Stimulated activated CD4-positive, alpha-beta T cell treated with anti-CD3 and anti-CD28 coated beads, Interleukin-2, amount 100 ng/mL, for 24 hours (primary cell): ENCODE measurements at regions not wholly inside any gene's neighbourhood (a gene's known extent, or its start where the extent isn't known, plus 50 kb on each side); places are given as distances from the start of the nearest gene placed in this dataset.
A peak's percentile ranks its signal among the peaks of the same experiment; 100 is the strongest.

Experiments used
- DNase-seq, 2 donors: peaks; one replicate each; pipeline ENCODE4 v3.0.0-alpha.2; 2020

- no peak for DNase-seq
Measured at GRCh38 chr1:229938551-229938950, 128.5 kb upstream of the GALNT2 start.

GRCh38 chr1:229940684-229941083 is 126.4 kb upstream of the GALNT2 start:
- no peak for DNase-seq

- DNase-seq: no peak
Measured at GRCh38 chr1:229941160-229941559, 125.9 kb upstream of the GALNT2 start.

GRCh38 chr1:229941831-229942230 is 125.2 kb upstream of the GALNT2 start:
- DNase-seq: no peak

GRCh38 chr1:229942501-229942900 is 124.5 kb upstream of the GALNT2 start:
- no peak for DNase-seq

- DNase-seq: no peak
Measured at GRCh38 chr1:229943148-229943714, 123.8 kb upstream of the GALNT2 start.

- DNase-seq: no peak
Measured at GRCh38 chr1:229943988-229944743, 122.9 kb upstream of the GALNT2 start.

GRCh38 chr1:229945795-229946194 is 121.2 kb upstream of the GALNT2 start:
- no peak for DNase-seq

- DNase-seq: no peak
Measured at GRCh38 chr1:229947968-229948367, 119.1 kb upstream of the GALNT2 start.

- DNase-seq: no peak
Measured at GRCh38 chr1:229948438-229948837, 118.6 kb upstream of the GALNT2 start.

- DNase-seq: no peak
Measured at GRCh38 chr1:229949500-229949899, 117.5 kb upstream of the GALNT2 start.

- DNase-seq: no peak
Measured at GRCh38 chr1:229950020-229950419, 117.0 kb upstream of the GALNT2 start.

GRCh38 chr1:229950908-229951307 is 116.1 kb upstream of the GALNT2 start:
- DNase-seq: no peak

- no peak for DNase-seq
Measured at GRCh38 chr1:229951856-229952534, 115.0 kb upstream of the GALNT2 start.

- DNase-seq: no peak
Measured at GRCh38 chr1:229952670-229953520, 114.1 kb upstream of the GALNT2 start.

- DNase-seq: no peak
Measured at GRCh38 chr1:229953736-229954326, 113.2 kb upstream of the GALNT2 start.

- DNase-seq: no peak
Measured at GRCh38 chr1:229964281-229964680, 102.8 kb upstream of the GALNT2 start.

GRCh38 chr1:229970714-229971113 is 96.3 kb upstream of the GALNT2 start:
- no peak for DNase-seq

GRCh38 chr1:229971141-229971540 is 95.9 kb upstream of the GALNT2 start:
- no peak for DNase-seq

GRCh38 chr1:229972600-229973296 is 94.3 kb upstream of the GALNT2 start:
- DNase-seq: peak in 1 of 2 donors; percentile 11

GRCh38 chr1:229973297-229973612 is 93.8 kb upstream of the GALNT2 start:
- DNase-seq: no peak

GRCh38 chr1:229975047-229975446 is 92.0 kb upstream of the GALNT2 start:
- no peak for DNase-seq
